ENCODE measurements at regions not wholly inside any gene's neighbourhood (a gene's known extent, or its start where the extent isn't known, plus 50 kb on each side); places are given as distances from the start of the nearest gene placed in this dataset.

- no peak for DNase-seq (ENCODE audit: low read depth in 1 of 2, low spot score in 1 of 2)
Measured at GRCh38 chr14:82313889-82314288, 780.2 kb upstream of the SEL1L start.

- no peak for DNase-seq (ENCODE audit: low read depth in 1 of 2, low spot score in 1 of 2)
Measured at GRCh38 chr14:82328442-82328841, 794.8 kb upstream of the SEL1L start.

GRCh38 chr14:82341261-82341810, 807.7 kb upstream of the SEL1L start:
- DNase-seq (ENCODE audit: low read depth in 1 of 2, low spot score in 1 of 2): no peak

- no peak for DNase-seq (ENCODE audit: low read depth in 1 of 2, low spot score in 1 of 2)
Measured at GRCh38 chr14:82342596-82342995, 808.9 kb upstream of the SEL1L start.

GRCh38 chr14:82345184-82345583, 811.5 kb upstream of the SEL1L start:
- DNase-seq (ENCODE audit: low read depth in 1 of 2, low spot score in 1 of 2): no peak

- no peak for DNase-seq (ENCODE audit: low read depth in 1 of 2, low spot score in 1 of 2)
Measured at GRCh38 chr14:82354126-82354525, 820.5 kb upstream of the SEL1L start.

- no peak for DNase-seq (ENCODE audit: low read depth in 1 of 2, low spot score in 1 of 2)
Measured at GRCh38 chr14:82359201-82359600, 825.5 kb upstream of the SEL1L start.

- no peak for DNase-seq (ENCODE audit: low read depth in 1 of 2, low spot score in 1 of 2)
Measured at GRCh38 chr14:82362452-82362851, 828.8 kb upstream of the SEL1L start.

- no peak for DNase-seq (ENCODE audit: low read depth in 1 of 2, low spot score in 1 of 2)
Measured at GRCh38 chr14:82365471-82365870, 831.8 kb upstream of the SEL1L start.

GRCh38 chr14:82366803-82367202, 833.1 kb upstream of the SEL1L start:
- no peak for DNase-seq (ENCODE audit: low read depth in 1 of 2, low spot score in 1 of 2)

- no peak for DNase-seq (ENCODE audit: low read depth in 1 of 2, low spot score in 1 of 2)
Measured at GRCh38 chr14:82379291-82379690, 845.6 kb upstream of the SEL1L start.

- no peak for DNase-seq (ENCODE audit: low read depth in 1 of 2, low spot score in 1 of 2)
Measured at GRCh38 chr14:82385048-82385447, 851.4 kb upstream of the SEL1L start.

GRCh38 chr14:82387699-82388098, 854.0 kb upstream of the SEL1L start:
- DNase-seq (ENCODE audit: low read depth in 1 of 2, low spot score in 1 of 2): no peak

- no peak for DNase-seq (ENCODE audit: low read depth in 1 of 2, low spot score in 1 of 2)
Measured at GRCh38 chr14:82388488-82388887, 854.8 kb upstream of the SEL1L start.

- no peak for DNase-seq (ENCODE audit: low read depth in 1 of 2, low spot score in 1 of 2)
Measured at GRCh38 chr14:82390586-82390985, 856.9 kb upstream of the SEL1L start.

- DNase-seq (ENCODE audit: low read depth in 1 of 2, low spot score in 1 of 2): no peak
Measured at GRCh38 chr14:82394916-82395315, 861.3 kb upstream of the SEL1L start.

GRCh38 chr14:82398256-82398655, 864.6 kb upstream of the SEL1L start:
- no peak for DNase-seq (ENCODE audit: low read depth in 1 of 2, low spot score in 1 of 2)

GRCh38 chr14:82403987-82404386, 870.3 kb upstream of the SEL1L start:
- DNase-seq (ENCODE audit: low read depth in 1 of 2, low spot score in 1 of 2): no peak

- DNase-seq (ENCODE audit: low read depth in 1 of 2, low spot score in 1 of 2): no peak
Measured at GRCh38 chr14:82410064-82410463, 876.4 kb upstream of the SEL1L start.

GRCh38 chr14:82411298-82411697, 877.6 kb upstream of the SEL1L start:
- no peak for DNase-seq (ENCODE audit: low read depth in 1 of 2, low spot score in 1 of 2)

- DNase-seq (ENCODE audit: low read depth in 1 of 2, low spot score in 1 of 2): no peak
Measured at GRCh38 chr14:82412545-82412944, 878.9 kb upstream of the SEL1L start.

GRCh38 chr14:82414853-82415539, 881.3 kb upstream of the SEL1L start:
- DNase-seq (ENCODE audit: low read depth in 1 of 2, low spot score in 1 of 2): no peak

- DNase-seq (ENCODE audit: low read depth in 1 of 2, low spot score in 1 of 2): no peak
Measured at GRCh38 chr14:82419933-82420332, 886.3 kb upstream of the SEL1L start.

Data from activated CD4-positive, alpha-beta T cell treated with anti-CD3 and anti-CD28 coated beads, Interleukin-2, amount 50 U/mL, for 24 hours (primary cell).